HG02885 (cell line): ENCODE measurements at regions not wholly inside any gene's neighbourhood (a gene's known extent, or its start where the extent isn't known, plus 50 kb on each side); places are given as distances from the start of the nearest gene placed in this dataset.
"Not testable (repeated sequence)": the region's sequence is repeated elsewhere in the genome, so short reads cannot be mapped to it uniquely, and the experiment has no call there.

Source experiments
- ATAC-seq: cut with Tn5 transposase; IDR thresholded peaks from one replicate; pipeline ENCODE4 v1.9.1; 2021; ENCODE audit warnings: mild to moderate bottlenecking; ENCODE audit not compliant: unreplicated experiment, poor library complexity

DNA sequence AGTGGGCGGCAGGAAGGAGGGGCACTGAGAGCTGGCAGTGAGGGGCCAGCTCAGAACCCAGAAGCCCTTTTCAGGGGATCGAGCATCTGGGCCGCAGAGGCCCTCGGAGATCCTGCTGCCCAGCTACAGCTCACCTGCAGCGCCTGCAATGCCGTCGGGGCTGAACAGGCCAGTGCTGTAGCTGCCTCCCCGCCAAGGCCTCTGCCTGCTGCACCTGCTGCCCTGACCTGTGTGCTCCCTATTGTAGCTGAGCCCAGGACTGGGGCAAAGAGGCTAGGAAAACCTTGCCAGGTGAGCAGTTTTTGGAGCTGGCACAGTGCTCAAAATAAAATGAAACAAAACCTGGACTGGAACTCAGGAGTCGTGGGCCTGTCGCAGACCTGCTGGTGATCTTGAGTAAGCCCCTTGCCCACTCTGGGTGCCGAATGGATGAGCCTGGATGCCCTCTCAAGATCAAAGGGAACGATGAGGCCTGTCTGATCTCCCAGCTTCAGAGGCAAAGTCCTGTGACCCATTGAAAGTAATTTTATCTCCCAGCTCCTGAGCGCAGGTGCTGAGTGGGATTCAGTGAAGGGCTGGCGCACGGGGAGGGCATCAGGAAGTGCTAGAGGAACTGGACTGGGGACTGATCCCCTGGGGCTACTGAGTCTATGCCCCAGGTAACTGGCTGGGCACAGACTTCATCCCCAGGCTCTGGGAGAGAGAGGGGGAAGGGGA, 154.6 kb downstream of the FOXD2 start:
- no peak for ATAC-seq

DNA sequence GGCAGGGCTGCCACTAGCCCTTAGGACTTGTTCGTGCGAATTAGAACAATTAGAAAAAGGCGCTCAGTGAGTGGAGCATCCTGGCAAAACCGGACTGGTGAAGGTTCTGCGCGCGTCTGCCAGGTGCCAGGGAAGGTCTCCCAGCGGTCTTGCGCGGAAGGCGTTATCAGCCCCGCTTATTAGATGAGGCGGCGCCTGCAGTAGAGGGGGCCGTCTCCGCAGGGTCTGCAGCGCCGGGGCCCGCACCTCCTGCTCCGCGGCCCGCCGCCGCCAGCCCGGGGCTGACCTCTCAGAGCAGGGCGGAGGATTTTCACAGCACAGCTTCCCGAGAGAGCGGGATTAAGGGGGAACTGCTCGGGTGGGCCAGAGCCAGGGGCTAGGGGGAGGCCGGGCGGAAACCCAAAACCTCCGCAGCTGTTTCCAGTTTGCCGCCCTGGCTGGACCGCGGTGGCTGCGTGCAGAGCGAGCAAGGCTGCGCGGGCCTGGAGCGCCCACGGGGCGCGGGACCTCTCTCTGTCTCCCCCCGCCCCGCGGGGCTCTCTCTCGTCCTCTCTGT, 155.2 kb downstream of the FOXD2 start:
- ATAC-seq: no peak

DNA sequence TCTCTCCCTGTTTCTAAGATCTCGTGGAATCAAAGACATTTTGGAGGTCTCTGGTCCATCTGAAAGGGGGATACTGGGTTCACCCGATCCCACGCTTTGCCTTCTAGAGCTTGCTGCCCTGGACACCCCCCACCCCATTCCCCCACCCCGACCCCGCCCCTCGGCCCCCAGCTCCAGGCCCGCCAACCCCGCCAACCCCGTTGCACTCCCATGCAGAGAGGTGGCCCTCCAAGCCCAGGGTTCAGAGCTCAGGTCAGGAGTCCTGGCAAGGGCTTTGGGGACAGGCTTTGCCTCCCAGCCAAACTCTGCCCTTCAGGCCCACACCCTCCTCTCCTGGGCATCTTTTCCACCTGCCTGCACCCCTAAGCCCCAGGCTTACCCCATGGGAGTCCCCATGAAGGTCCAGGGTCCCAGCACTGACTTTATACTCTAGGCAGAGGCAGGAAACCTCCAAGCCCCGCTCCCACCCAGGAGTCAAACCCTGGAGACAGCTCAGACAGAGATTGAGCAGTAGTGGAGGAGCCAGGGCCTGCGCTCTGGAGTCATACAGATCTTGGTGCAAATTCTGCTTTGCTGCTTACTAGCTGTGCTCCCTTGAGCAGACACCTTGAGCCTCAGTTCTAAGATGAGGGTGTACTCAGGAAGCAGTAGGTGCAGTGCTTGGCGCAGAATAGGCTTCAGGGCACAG, 155.9 kb downstream of the FOXD2 start:
- ATAC-seq: no peak

DNA sequence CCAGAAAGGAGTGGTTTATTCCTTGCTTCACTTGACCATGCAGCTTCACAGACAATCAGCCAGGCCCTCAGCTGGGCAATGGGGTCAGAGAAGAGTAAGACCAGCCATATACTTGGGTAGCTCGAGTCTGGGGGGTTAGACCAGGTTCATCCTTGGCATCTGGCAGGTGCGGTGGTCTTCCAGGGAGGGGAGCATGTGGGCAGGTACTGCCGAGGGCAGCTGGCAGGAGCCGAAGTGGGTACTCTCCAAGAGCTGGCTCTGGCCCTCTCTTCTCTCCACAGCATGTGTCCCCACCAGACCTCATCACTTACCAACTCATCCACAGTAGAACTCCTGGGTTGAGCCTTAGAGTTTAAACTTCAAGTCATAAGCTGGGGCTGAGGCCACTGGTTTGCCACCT, 156.8 kb downstream of the FOXD2 start:
- ATAC-seq: no peak

DNA sequence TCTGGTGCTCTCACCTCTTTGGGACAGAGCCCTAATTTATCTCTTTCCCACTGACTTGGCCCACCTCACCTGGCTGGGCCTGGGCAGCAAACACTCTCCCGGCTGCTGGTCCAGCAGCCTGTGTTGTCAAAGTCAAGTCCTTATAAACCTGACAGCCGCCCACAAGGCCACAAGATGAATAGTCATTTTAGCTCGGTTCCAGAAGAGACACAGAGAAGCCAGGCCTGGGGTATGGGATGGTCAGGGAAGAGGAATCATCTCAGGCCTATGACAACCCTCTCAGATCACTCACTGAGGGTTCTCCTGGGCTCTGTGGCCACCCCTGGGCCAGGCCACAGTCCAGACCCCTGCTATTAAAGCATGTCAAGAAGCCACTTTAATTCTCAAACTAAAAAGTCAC, 158.5 kb downstream of the FOXD2 start:
- no peak for ATAC-seq

DNA sequence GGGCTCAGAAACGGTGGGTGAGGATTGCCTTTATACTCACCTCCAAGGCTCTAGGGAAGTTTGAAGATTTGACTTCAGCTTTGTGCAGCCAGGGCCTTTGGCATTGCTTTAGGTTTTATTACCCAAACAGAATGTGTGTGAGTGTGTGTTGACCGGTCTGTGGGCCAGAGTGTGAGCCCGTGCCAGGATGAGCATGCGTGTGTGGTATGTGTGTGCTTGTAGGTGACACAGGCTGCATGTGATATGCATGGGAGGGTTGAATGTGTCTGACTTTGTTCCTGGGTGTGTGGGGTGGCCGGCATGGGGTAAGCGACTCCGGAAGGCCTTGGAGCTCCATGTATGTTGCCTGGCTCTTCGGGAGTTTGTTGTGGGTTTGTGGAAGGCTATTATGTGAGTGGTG, 160.5 kb downstream of the FOXD2 start:
- ATAC-seq: no peak

DNA sequence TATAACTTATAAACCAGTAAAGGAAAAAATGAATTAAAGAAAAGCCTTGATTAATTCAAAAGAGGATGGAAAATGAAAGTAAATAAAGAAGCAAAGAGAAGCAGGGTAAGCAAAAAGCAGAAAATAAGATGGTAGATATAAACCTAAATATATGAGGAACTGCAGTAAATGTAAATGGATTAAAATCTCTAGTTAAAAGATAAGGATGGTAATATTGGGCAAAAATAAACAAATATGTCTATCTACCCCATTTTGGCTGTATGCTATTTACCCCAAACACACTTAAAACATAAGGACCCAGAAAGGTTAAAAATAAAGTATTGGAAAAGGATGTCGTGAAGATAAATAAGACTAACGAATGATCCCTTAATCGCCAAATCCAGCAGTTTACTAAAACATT, 161.9 kb downstream of the FOXD2 start:
- no peak for ATAC-seq

DNA sequence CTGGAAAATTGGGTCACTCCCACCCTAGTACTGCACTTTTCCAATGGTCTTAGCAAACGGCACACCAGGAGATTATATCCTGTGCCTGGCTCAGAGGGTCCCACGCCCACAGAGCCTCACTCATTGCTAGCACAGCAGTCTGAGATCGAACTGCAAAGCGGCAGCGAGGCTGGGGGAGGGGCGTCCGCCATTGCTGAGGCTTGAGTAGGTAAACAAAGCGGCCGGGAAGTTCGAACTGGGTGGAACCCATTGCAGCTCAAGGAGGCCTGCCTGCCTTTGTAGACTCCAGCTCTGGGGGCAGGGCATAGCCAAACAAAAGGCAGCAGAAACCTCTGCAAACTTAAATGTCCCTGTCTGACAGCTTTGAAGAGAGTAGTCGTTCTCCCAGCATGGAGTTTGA, 164.6 kb downstream of the FOXD2 start:
- not testable (repeated sequence) for ATAC-seq

DNA sequence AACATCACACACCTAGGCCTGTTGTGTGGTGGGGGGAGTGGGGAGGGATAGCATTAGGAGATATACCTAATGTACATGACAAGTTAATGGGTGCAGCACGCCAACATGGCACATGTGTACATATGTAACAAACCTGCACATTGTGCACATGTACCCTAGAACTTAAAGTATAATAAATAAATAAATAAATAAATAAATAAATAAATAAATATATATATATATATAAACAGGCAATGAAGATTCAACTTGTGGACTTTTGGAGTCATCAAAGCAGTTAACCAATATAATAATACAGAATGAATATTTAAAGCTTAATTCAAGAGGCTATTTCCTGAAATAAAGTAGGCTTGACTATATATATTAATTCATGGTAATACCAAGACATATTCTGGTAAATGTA, 167.0 kb downstream of the FOXD2 start:
- not testable (repeated sequence) for ATAC-seq

DNA sequence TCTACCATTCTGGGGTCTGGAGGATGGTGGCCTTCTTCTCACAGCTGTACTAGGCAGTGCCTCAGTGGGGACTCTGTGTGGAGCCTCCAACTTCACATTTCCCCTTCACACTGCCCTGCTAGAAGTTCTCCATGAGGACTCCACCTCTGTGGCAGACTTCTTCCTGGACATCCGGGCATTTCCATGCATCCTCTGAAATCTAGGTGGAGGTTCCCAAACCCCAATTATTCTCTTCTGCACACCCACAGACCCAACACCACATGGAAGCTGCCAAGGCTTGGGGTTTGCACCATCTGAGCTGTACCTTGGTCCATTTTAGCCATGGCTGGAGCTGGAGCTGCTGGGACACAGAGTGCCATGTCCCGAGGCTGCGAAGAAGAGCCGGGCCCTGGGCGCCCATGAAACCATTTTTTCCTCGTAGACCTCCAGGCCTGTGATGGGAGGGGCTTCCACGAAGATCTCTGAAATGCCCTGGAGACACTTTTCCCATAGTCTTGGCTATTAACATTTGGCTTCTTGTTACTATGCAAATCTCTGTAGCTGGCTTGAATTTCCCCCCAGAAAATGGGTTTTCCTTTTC, 170.5 kb downstream of the FOXD2 start:
- ATAC-seq: no peak

DNA sequence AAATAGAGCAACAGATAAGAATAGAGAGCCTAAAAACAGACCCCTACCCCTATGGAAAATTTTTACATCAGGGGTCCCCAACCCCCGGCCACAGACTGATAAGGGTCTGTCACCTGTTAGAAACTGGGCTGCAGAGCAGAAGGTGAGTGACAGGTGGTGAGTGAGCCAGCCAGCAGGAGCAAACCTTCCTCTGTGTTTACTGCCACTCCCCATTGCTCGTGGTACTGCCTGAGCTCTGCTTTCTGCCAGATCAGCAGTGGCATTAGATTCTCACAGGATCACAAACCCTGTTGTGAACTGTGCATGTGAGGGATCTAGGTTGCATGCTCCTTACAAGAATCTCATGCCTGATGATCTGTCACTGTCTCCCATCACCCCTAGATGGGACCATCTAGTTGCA, 174.1 kb downstream of the FOXD2 start:
- no peak for ATAC-seq

DNA sequence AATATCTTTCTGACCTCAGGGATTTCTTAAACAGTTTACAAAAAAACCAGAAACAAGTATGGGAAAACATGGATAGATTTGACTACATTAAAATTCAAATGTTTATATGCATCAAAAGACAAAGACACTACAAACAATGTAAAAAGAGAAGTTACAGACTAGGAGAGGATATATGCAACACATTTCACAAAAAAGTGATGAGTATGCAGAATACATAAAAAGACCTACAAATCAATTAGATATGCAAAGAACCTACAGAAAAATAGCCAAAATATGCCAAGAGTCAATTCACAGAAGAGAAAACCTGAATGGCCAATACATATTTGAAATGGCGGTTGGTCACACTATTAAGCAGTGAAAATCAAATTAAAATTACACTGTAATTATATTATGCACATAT, 175.0 kb downstream of the FOXD2 start:
- ATAC-seq: no peak

DNA sequence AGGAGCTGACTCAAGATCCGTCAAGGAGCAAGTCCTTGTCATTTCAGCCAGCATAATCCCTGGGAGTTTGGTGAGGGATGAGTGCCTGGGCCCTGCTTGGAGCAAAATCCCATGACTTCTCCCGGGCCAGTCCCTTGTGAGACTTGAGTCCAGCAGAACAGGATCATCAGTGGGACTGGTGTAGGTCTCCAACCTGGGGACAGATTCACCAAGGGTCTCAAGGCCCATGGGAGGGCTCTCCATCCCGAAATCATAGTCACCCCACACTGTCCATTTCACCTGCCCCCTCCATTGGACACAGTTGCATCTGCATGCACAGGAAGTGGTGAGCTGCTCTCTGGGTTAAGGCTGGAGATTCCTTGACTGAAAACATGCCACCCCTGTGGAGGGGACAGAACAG, 178.2 kb downstream of the FOXD2 start:
- no peak for ATAC-seq

DNA sequence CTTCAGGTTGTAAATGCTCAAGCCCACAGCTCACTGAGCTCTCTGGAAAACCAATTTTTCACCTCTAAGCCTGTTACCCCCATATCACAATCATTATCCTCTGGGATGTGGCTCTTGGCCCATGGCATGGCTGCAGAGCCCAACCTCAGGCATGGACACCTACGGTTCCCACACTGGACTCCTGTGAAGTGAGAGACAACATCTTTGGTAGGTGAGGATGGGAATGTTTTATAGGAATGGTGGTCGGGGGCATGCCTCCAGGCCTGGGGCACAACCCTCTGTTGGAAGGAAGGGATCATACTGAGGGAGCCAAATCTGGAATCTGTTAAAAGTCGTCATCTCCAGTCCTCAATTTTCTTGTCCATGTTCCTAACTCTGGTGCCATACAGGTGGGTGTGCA, 179.1 kb downstream of the FOXD2 start:
- ATAC-seq: no peak

DNA sequence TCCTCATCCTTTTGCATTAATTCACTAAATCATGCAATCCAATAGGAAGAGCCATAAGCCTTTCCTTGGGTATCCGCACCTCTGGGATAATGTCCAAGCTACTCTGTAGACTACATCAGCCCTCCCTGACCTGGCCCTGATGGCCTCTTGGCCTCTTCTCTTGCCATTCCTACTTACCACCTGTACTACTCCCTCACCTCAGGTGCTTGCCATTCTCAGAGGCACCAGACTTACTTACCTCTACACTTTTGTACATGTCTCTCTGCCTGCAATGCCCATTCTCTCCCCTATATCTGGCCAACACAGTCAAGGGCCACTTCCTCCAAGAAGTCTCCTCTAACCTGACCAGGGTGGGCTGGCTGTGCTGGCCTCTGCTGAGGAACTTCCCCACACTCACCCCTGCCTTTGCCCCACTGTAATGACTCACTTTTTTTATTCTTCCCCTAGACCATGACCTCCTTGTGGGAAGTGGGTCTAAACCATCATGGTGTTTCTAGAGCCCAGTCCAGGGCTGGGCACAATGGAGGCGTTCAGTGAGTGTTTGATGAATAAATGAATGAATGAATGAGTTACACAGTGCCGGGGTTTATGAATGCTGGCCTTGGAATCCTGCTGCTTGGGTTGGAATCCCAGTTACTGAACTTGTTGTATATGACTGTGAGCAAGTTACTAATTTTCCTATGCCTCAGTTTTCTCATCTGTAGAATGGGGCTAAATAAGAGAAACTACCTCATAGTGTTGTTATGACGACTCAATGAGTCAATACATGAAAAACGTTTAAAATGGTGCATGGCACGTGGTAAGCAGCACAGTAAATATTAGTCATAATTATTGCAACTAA, 179.8 kb downstream of the FOXD2 start:
- no peak for ATAC-seq

DNA sequence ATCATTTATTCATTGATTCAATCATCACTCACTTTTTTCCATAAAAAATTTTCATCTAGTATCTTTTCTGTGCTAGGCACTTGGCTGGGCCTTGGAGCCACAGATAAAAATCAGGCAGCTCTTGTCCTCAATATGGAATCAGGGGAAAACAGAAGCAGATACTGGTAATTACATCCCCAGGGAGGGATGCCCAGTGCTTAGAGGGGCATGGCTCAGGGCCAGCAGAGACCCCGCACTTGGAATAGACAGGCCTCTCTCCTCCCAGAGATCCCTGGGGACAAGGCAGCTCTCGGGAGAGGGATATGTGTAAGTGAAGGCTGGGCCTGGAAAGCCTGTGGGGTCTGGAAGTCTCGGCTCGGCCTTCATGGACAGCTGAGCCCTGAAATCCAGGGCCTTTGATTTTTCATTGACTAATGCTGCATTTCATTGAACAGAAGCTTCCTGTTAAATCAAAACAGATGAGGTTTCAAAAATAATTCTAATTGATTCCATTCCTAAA, 180.4 kb downstream of the FOXD2 start:
- no peak for ATAC-seq

DNA sequence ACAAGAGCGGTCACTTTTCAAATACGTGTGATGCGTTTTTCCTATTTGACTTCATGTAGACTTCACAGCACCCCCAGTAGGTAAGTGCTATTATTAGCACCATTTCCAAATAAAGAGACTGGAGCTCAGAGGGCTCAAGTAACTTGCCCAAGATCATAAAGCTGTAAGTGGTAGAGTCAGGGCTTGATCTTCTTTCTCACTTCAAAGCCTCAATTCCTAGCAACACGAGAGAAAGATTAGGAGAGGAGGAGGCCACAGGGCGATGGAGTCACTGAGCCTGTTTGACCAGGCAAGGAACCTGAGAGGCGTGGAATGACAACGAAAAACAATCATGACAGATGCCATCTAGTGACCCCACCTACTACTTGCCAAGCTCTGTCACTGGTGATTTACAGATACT, 181.0 kb downstream of the FOXD2 start:
- ATAC-seq: no peak

DNA sequence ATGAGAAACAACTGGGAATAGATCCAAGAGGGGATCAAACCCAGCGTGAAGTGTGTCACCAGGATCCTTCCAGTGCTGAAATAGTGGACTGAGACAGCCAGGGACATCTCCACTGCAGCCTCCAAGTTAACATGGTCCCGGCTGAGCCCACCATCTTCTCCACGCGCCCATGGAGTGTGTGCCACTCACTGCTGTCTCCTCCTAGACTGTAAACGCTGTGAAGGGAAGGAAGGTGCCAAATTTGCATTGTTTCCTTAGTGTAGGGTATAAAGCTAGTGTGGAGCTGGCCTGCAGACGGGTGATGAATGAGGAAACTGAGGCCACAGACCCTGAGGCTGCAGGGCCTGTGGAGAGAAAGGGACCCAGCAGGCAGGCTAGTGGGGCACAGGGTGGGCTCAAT, 183.6 kb downstream of the FOXD2 start:
- no peak for ATAC-seq

DNA sequence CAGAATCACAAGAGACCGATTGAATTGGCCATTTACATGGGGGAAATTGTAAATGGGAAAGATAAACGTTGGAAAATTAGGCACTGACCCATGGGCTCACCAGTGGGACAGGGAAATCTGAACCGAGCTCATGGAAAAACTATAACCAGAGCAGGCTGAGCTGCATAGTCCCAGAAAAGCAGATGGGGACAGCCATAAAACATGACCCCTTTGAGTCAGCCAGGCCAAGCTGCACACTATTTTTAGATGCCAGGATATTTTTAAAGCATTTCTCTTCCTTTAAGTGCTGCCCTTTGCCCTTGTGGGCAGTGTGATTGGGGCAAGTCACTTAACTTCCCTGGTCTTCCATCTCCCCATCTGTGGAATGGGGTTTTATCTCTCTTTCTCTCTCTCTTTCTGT, 184.1 kb downstream of the FOXD2 start:
- ATAC-seq: no peak

DNA sequence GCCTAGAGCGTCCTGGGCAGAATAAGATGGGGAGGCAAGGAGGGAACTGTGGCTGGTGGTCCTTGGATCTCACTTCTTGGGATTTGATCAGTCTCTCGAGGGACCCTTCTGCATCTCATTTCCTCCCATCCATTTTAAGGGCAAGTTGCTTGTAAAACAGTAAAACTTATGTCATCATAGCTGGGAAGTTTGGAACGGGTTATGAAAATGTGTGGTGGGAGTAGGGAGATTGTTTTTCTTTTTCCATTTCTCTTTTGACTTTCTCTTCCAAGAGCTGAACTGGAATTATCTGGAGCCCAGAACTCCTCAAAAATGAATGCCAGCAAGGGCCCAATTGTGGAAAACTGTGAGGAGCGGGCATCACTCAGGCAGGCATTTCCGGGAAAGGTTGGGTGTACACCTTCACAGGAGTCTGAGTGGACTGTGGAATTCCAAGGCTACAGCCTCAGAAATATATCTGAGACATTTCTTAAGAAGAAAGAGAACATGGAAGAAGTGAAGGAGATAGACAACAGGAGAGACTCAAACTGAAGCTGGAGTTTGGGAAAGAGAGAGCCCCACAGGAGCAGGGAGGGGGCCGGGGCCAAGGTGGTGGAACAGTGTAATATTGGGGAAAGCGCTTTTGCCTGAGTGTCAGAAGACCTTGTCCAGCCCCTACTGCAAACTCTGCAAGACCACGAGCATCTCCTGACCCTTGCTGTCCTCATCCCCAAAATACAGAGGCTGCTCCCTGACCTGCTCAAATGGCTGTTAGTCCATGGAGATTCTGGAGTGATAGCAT, 185.1 kb downstream of the FOXD2 start:
- no peak for ATAC-seq
